GM12892 (cell line): ENCODE measurements at regions not wholly inside any gene's neighbourhood (a gene's known extent, or its start where the extent isn't known, plus 50 kb on each side); places are given as distances from the start of the nearest gene placed in this dataset.
"Not testable (repeated sequence)": the region's sequence is repeated elsewhere in the genome, so short reads cannot be mapped to it uniquely, and the experiment has no call there.

Experiments used
- DNase-seq: peaks from one replicate; pipeline ENCODE4 v3.0.0; 2011; ENCODE audit not compliant: insufficient read length
- FAIRE-seq: peaks from 2 replicates; lab custom pipeline; 2011; peaks lifted over from hg19 to GRCh38; lab: Jason Lieb, UNC
- POLR2A ChIP-seq: IDR thresholded peaks from 2 replicates; pipeline ENCODE4 v1.6.1; 2011; ENCODE audit warnings: low read depth, low read length, control low read depth
- POLR2AphosphoS5 ChIP-seq: IDR thresholded peaks from 2 replicates; pipeline ENCODE4 v1.6.1; 2011; ENCODE audit warnings: low read depth, low read length, control low read depth
- TAF1 ChIP-seq: IDR thresholded peaks from 2 replicates; pipeline ENCODE4 v1.6.1; 2011; ENCODE audit warnings: low read depth, mild to moderate bottlenecking, control low read depth, low read length, borderline replicate concordance

GRCh38 chr6:57948481-57948880 is 631.1 kb downstream of the PRIM2 start:
- DNase-seq, FAIRE-seq: not testable (repeated sequence)

GRCh38 chr6:57950430-57950829 is 633.0 kb downstream of the PRIM2 start:
- FAIRE-seq, DNase-seq: not testable (repeated sequence)

GRCh38 chr6:57966757-57967156 is 649.3 kb downstream of the PRIM2 start:
- DNase-seq, FAIRE-seq: not testable (repeated sequence)

- not testable (repeated sequence) for FAIRE-seq, DNase-seq
Measured at GRCh38 chr6:57971956-57972355, 654.5 kb downstream of the PRIM2 start.

GRCh38 chr6:57974653-57975052 is 657.2 kb downstream of the PRIM2 start:
- DNase-seq: no peak
- no peak for FAIRE-seq
- TF ChIP-seq POLR2AphosphoS5 (no peak), TAF1 (no peak), POLR2A (no peak)

GRCh38 chr6:57975127-57975526 is 657.7 kb downstream of the PRIM2 start:
- not testable (repeated sequence) for DNase-seq, FAIRE-seq

- not testable (repeated sequence) for DNase-seq
- peak; percentile 42 for FAIRE-seq
Measured at GRCh38 chr6:57976371-57976770, 658.9 kb downstream of the PRIM2 start.

- DNase-seq, FAIRE-seq: not testable (repeated sequence)
Measured at GRCh38 chr6:57983603-57984002, 666.2 kb downstream of the PRIM2 start.

GRCh38 chr6:57984575-57984974 is 667.1 kb downstream of the PRIM2 start:
- not testable (repeated sequence) for DNase-seq, FAIRE-seq

GRCh38 chr6:57985734-57986133 is 668.3 kb downstream of the PRIM2 start:
- DNase-seq, FAIRE-seq: not testable (repeated sequence)

- DNase-seq: not testable (repeated sequence)
- peak; percentile 63 for FAIRE-seq
Measured at GRCh38 chr6:57986584-57986983, 669.2 kb downstream of the PRIM2 start.

GRCh38 chr6:57989520-57990080 is 672.2 kb downstream of the PRIM2 start:
- FAIRE-seq, DNase-seq: not testable (repeated sequence)

- not testable (repeated sequence) for DNase-seq, FAIRE-seq
Measured at GRCh38 chr6:57998858-57999619, 681.6 kb downstream of the PRIM2 start.

GRCh38 chr6:58000233-58000632 is 682.8 kb downstream of the PRIM2 start:
- DNase-seq, FAIRE-seq: not testable (repeated sequence)

- not testable (repeated sequence) for FAIRE-seq, DNase-seq
Measured at GRCh38 chr6:58003417-58004167, 686.2 kb downstream of the PRIM2 start.

- FAIRE-seq, DNase-seq: not testable (repeated sequence)
Measured at GRCh38 chr6:58007334-58008000, 690.0 kb downstream of the PRIM2 start.

GRCh38 chr6:58008001-58008335 is 690.5 kb downstream of the PRIM2 start:
- DNase-seq, FAIRE-seq: not testable (repeated sequence)

- DNase-seq, FAIRE-seq: not testable (repeated sequence)
Measured at GRCh38 chr6:58011954-58012600, 694.6 kb downstream of the PRIM2 start.

GRCh38 chr6:58016614-58017013 is 699.2 kb downstream of the PRIM2 start:
- not testable (repeated sequence) for FAIRE-seq, DNase-seq
